RWPE2 (cell line): ENCODE measurements at regions not wholly inside any gene's neighbourhood (a gene's known extent, or its start where the extent isn't known, plus 50 kb on each side); places are given as distances from the start of the nearest gene placed in this dataset.
A peak's percentile ranks its signal among the peaks of the same experiment; 100 is the strongest.

Source experiments
- ATAC-seq: fragments of 200-7000 bp; cut with Tn5 transposase; 3 replicates; pipeline ENCODE4 v1.9.1; 2021; ENCODE audit warnings: low read depth
- DNase-seq: peaks from one replicate; pipeline ENCODE4 v3.0.0-alpha.2; 2020; ENCODE audit warnings: low spot score
- H3K27ac ChIP-seq: fragments of 450-650 bp; 2 replicates; pipeline ENCODE4 v1.5.1; 2017; ENCODE audit warnings: mild to moderate bottlenecking; ENCODE audit not compliant: poor library complexity, severe bottlenecking
- H3K27me3 ChIP-seq: fragments of 250-450 bp; sonication (Bioruptor Pico); 2 replicates; pipeline ENCODE4 v1.5.1; 2021; ENCODE audit warnings: mild to moderate bottlenecking, moderate library complexity; ENCODE audit not compliant: insufficient read depth, poor library complexity, severe bottlenecking
- H3K36me3 ChIP-seq: fragments of 250-450 bp; sonication (Bioruptor Pico); 2 replicates; pipeline ENCODE4 v1.5.1; 2020; ENCODE audit warnings: low read depth, mild to moderate bottlenecking, moderate library complexity
- H3K4me1 ChIP-seq: fragments of 250-450 bp; sonication (Bioruptor Pico); 2 replicates; pipeline ENCODE4 v1.5.1; 2021; ENCODE audit warnings: mild to moderate bottlenecking, moderate library complexity; ENCODE audit not compliant: insufficient read depth, poor library complexity, severe bottlenecking
- H3K4me3 ChIP-seq: fragments of 250-450 bp; sonication (Bioruptor Pico); 2 replicates; pipeline ENCODE4 v1.5.1; 2021; ENCODE audit warnings: mild to moderate bottlenecking, moderate library complexity; ENCODE audit not compliant: severe bottlenecking
- H3K9me3 ChIP-seq: fragments of 250-450 bp; sonication (Bioruptor Pico); 2 replicates; pipeline ENCODE4 v1.5.1; 2021; ENCODE audit warnings: mild to moderate bottlenecking, moderate library complexity; ENCODE audit not compliant: severe bottlenecking
- TF ChIP-seq, protein P1 (sequence below): fragments of 450-650 bp; IDR thresholded peaks from one replicate; pipeline ENCODE4 v1.5.1; 2017; ENCODE audit warnings: mild to moderate bottlenecking, moderate library complexity; ENCODE audit not compliant: poor library complexity, severe bottlenecking

- DNase-seq (no peak), ATAC-seq (peak; percentile 79)
- TF ChIP-seq, protein P1, sequence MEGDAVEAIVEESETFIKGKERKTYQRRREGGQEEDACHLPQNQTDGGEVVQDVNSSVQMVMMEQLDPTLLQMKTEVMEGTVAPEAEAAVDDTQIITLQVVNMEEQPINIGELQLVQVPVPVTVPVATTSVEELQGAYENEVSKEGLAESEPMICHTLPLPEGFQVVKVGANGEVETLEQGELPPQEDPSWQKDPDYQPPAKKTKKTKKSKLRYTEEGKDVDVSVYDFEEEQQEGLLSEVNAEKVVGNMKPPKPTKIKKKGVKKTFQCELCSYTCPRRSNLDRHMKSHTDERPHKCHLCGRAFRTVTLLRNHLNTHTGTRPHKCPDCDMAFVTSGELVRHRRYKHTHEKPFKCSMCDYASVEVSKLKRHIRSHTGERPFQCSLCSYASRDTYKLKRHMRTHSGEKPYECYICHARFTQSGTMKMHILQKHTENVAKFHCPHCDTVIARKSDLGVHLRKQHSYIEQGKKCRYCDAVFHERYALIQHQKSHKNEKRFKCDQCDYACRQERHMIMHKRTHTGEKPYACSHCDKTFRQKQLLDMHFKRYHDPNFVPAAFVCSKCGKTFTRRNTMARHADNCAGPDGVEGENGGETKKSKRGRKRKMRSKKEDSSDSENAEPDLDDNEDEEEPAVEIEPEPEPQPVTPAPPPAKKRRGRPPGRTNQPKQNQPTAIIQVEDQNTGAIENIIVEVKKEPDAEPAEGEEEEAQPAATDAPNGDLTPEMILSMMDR, result no peak
- Histone ChIP-seq H3K4me3 (no peak overlapping the region), H3K27ac (peak overlapping the region; percentile 88), H3K9me3 (no peaks in the 10 kb centered on the region), H3K27me3 (no peaks in the 10 kb centered on the region), H3K36me3 (no peaks in the 10 kb centered on the region), H3K4me1 (peaks cover 20% of the 10 kb centered on the region)
Observed at GRCh38 chr13:90623318-90624011, 724.0 kb upstream of the MIR17HG start.

DNA sequence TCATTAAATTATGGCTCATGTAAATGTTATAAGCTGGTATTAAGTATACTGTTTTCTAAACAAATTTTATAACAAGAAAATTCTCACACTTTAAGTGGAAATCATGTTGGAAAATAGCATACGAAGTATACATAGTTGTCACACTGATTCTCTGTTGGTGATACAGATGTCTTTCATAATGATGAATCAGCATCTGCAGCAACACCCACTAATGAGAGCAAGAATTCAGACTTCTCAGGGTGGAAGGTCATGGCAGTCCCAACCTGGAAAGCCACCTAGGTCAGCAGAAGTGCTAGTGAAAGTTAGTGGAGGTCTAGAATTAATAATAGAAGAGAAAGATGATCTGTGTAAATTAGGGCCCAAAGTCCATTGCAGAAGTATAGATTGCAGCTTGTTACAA lies 719.7 kb upstream of the MIR17HG start:
- no peak overlapping the region for H3K27ac ChIP-seq
- DNase-seq (no peak), ATAC-seq (no peak)
- peaks cover 11% of the 10 kb centered on the region for H3K4me1 ChIP-seq
- H3K36me3 ChIP-seq, result no peaks in the 10 kb centered on the region
- TF ChIP-seq, protein P1, result no peak
- no peaks in the 10 kb centered on the region for H3K27me3 ChIP-seq
- peaks cover 3% of the 10 kb centered on the region for H3K9me3 ChIP-seq
- H3K4me3 ChIP-seq, result no peak overlapping the region

DNA sequence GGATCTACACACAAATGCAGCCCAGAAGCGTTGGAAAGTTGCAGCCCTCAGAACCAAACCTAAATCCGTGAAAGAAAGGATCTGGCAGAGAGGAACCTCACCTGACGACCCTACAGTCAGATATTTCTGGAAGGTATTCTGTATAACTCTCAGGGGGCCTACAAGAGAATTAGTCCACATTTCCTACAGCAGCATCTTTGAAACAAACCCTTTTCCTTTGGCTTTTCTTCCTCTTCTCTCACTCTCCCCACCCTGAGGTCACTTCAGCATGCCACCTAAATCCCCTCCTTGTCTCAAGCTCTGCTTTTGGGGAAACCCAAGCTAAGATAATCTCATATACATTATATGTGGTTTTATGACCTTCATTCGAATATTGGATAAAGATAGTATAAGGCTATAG lies 719.0 kb upstream of the MIR17HG start:
- Histone ChIP-seq H3K4me3 (no peak overlapping the region), H3K9me3 (peaks cover 3% of the 10 kb centered on the region), H3K27ac (no peak overlapping the region), H3K27me3 (no peaks in the 10 kb centered on the region), H3K36me3 (no peaks in the 10 kb centered on the region), H3K4me1 (peaks cover 5% of the 10 kb centered on the region)
- TF ChIP-seq, protein P1, result no peak
- ATAC-seq (no peak), DNase-seq (no peak)

DNA sequence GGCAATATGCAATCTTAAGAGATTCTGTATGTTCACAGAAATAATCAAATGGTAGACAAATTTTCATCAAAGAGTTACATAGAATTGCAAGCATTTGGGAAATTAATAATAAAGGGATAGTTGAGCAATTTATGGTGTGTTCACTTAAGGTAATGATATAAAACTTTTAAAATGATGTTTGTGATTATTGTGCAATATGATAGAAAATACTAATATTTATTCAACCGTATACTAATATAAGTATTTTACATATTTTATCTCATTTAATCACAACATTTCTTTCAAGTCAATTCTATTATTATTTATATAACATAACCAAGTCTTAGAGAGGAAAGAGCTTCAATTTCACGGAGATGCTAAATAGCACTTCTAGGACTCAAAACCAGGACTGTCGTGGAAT lies 716.8 kb upstream of the MIR17HG start:
- H3K4me1 ChIP-seq, result no peaks in the 10 kb centered on the region
- DNase-seq (no peak), ATAC-seq (no peak)
- peaks cover 3% of the 10 kb centered on the region for H3K9me3 ChIP-seq
- TF ChIP-seq, protein P1, result no peak
- no peaks in the 10 kb centered on the region for H3K36me3 ChIP-seq
- no peaks in the 10 kb centered on the region for H3K27me3 ChIP-seq
- H3K27ac ChIP-seq, result no peak overlapping the region
- no peak overlapping the region for H3K4me3 ChIP-seq

- H3K9me3 ChIP-seq, result peaks cover 3% of the 10 kb centered on the region
- ATAC-seq, result no peak
- H3K4me1 ChIP-seq, result no peaks in the 10 kb centered on the region
Observed at GRCh38 chr13:90632184-90632583, 715.3 kb upstream of the MIR17HG start.

More at GRCh38 chr13:90632184-90632583, 715.3 kb upstream of the MIR17HG start:
- no peak for DNase-seq
- TF ChIP-seq, protein P1, result no peak
- H3K27ac ChIP-seq, result no peak overlapping the region
- H3K27me3 ChIP-seq, result no peaks in the 10 kb centered on the region
- no peaks in the 10 kb centered on the region for H3K36me3 ChIP-seq
- no peak overlapping the region for H3K4me3 ChIP-seq
